ENCODE measurements at regions not wholly inside any gene's neighbourhood (a gene's known extent, or its start where the extent isn't known, plus 50 kb on each side); places are given as distances from the start of the nearest gene placed in this dataset.

DNA sequence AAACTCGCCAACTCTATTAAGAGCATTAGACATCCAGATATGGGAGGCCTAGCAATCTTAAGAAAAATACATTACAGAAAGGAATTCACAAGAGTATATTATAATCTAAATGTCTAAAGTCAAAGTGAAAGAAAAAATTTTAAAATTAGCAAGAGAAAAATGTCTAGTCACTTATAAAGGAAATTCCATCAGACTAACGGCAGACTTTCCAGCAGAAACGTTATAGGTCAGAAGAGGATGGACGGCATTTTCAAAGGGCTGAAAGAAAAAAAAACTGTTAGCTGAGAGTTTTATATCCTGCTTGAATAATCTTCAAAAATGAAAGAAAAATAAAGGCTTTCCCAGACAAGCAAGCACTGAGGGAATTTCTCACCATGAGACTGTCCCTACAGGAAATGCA is 269.0 kb downstream of the HDGFL1 start:
- intact Hi-C loops (cut with DNase I), result no loop called here
- no peak for ATAC-seq
- no peak for DNase-seq

DNA sequence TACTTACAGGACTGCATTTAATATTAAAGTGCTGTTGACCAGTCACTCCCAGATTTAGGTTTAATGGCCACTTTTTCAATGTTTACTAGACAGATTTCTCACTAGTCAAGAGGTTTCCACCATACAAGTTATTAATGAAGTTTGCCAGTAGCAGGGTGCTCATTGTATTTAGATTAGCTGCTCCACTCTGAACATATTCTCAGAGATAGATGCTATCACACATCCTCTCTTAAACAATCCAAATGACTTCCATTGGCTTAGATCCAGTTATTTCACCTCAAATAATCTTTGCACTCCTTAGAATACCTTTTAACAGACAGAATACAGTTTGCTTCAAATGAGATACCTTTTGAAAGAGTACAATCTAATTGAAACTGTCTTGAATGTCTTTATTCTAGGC is 276.1 kb downstream of the HDGFL1 start:
- DNase-seq (no peak), ATAC-seq (no peak)
- intact Hi-C loops (cut with DNase I), result no loop called here

GRCh38 chr6:22848121-22848520 is 278.8 kb downstream of the HDGFL1 start:
- intact Hi-C loops (cut with DNase I), result no loop called here
- no peak for ATAC-seq
- no peak for DNase-seq

- no peak for DNase-seq
- intact Hi-C loops (cut with DNase I), result no loop called here
Measured at GRCh38 chr6:22849921-22850320, 280.6 kb downstream of the HDGFL1 start.

GRCh38 chr6:22852101-22852500 is 282.7 kb downstream of the HDGFL1 start:
- intact Hi-C loops (cut with DNase I), result no loop called here
- DNase-seq (no peak), ATAC-seq (no peak)

More at GRCh38 chr6:22849921-22850320, 280.6 kb downstream of the HDGFL1 start:
- ATAC-seq, result no peak

DNA sequence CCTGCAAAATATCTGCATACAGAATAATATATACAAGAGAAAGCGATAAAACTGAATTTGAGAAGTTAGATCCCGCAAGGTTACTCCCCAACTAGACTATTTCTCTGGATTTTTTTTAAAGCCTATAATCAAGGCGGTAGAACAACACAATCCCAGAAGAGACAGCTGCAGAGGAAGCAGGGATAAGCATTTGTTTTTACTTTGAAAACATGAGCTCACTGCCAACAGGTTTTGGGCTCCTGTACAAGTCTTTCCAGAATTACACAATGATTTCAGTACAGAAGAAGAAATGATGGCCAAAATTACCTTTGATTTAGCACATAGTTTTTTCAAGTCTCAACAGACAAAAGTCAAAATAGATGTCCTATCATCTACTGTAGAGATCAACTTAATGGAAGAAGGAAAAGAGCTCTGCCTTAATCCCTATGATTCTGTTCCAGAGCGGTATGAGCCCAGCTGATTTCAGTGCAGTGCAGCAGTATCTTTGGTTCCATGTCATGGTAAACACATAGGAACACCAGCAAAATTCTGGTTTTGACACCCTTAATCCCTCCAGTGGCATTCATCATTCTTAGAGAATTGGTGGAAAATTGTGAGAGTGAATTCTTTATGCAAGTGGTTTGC is 304.3 kb downstream of the HDGFL1 start:
- no peak for DNase-seq
- intact Hi-C loops (cut with DNase I), result no loop called here
- ATAC-seq, result peak; percentile 44 to 81

GRCh38 chr6:22875845-22876244 is 306.5 kb downstream of the HDGFL1 start:
- DNase-seq (no peak), ATAC-seq (no peak)
- intact Hi-C loops (cut with DNase I), result no loop called here

- DNase-seq, result no peak
- ATAC-seq, result no peak
- intact Hi-C loops (cut with DNase I), result no loop called here
Measured at GRCh38 chr6:22878324-22878701, 308.9 kb downstream of the HDGFL1 start.

GRCh38 chr6:22878706-22879105 is 309.3 kb downstream of the HDGFL1 start:
- intact Hi-C loops (cut with DNase I), result no loop called here
- DNase-seq, result no peak
- no peak for ATAC-seq

- ATAC-seq (peak; percentile 78 to 98), DNase-seq (no peak)
- intact Hi-C loops (cut with DNase I), result no loop called here
Measured at GRCh38 chr6:22880686-22881433, 311.5 kb downstream of the HDGFL1 start.

DNA sequence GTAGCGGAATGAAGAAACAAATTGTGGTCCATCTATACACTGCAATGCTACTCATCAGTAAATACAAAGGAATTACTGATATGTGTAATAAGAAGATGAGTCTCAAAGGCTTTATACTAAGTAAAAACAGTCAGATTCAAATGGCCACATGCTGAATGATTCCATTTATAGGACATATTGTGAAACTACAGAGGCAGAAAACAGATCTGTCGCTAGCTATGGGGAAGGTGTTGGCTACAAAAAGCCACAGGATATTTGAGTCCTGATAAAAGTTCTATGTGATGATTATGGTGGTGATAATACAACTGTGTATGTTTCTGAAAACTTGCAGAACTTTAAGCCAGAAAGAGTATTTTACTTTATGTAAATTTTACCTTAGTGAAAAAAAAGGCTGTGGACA is 313.2 kb downstream of the HDGFL1 start:
- intact Hi-C loops (cut with DNase I), result no loop called here
- ATAC-seq (no peak), DNase-seq (no peak)

GRCh38 chr6:22883061-22883717 is 313.8 kb downstream of the HDGFL1 start:
- ATAC-seq, result no peak
- intact Hi-C loops (cut with DNase I), result no loop called here

DNA sequence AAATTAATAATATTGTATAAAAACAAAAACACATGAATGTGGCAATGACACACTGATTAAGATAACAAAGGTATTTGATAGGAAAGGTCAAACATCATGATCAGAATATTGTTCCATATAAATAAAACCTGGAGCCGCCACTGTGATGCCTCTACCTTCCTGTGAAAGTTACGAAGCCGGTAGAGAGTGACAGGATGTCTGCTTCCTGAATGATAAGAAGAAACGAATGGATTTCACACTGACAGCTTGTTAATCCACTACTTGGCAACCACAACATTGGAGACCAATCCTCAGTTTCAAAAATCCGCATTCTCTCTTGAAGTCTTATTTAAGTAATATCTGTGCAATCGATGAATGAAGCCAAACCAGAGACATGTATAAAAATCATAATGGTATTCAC is 315.1 kb downstream of the HDGFL1 start:
- intact Hi-C loops (cut with DNase I), result no loop called here
- DNase-seq (no peak), ATAC-seq (no peak)

More at GRCh38 chr6:22883061-22883717, 313.8 kb downstream of the HDGFL1 start:
- no peak for DNase-seq

GRCh38 chr6:22886650-22887581 is 317.6 kb downstream of the HDGFL1 start:
- intact Hi-C loops (cut with DNase I), result no loop called here

DNA sequence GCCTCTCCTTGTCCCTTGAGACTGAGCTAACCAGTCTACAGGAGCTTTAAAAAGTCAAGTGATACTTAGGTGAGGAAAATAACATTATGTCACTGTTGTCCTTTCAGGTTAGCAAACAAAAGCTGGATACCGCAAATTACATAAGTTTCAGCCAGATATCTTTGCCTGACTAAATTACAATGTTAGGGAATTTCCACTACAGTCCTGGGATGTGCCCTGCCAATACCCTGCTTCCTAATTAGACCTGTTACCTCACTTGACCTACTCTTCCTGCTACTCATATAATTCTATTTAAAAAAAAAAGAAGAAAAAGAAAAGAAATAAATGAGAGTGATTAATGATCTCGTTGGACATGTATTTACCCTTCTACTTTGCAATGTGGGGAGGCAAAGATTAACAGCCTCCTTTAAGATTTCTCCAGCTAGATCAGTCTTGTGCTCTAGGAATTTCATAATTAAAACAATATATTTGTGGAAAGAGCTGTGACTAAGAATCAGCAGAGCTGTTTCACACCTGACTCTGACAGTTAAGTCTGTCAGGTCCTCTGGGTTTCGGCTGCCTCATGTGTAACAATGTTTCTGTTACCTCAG is 318.9 kb downstream of the HDGFL1 start:
- intact Hi-C loops (cut with DNase I), result no loop called here
- ATAC-seq (peak in 1 of 2 donors; percentile 60), DNase-seq (no peak)

More at GRCh38 chr6:22886650-22887581, 317.6 kb downstream of the HDGFL1 start:
- DNase-seq, result no peak
- ATAC-seq, result no peak

DNA sequence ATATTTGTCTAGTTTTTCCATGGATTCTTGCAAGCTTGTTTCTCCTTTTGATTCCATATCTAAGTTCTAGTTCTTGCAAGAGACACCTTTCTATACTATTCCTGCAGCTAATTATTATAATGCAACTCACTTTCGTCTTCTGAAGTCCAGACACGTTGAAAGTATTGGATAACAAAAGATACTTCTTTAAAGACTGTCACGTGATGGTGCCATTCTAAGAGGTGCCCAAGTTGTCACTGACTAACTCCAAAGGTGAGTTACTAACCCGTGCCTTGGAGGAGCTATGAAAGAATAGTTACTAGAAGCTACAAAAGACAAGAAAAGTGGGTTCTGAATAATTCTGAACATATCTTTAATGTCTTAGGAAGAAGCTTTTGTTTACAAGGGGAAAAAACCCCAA is 322.6 kb downstream of the HDGFL1 start:
- ATAC-seq, result no peak
- no peak for DNase-seq
- intact Hi-C loops (cut with DNase I), result no loop called here

DNA sequence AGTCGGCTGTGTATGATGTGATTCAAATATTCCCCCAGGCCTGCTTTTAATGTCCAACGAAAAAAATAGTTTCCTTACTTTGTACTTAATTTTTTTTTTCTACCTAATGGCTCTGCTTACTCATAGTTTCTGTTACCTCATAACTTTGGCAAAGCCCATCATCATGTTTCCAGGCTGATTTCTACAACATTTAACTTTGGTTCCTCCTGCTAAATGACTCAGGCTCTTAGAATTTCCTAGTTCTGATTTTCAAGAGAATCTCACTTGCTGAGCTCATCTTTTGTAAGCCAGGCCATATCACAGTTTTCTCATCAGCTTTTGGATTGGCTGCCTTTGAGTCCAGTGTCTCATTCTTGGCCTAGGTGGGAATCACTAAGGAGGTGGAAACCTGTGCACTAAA is 323.1 kb downstream of the HDGFL1 start:
- intact Hi-C loops (cut with DNase I), result no loop called here
- DNase-seq, result no peak
- peak; percentile 83 to 92 for ATAC-seq

DNA sequence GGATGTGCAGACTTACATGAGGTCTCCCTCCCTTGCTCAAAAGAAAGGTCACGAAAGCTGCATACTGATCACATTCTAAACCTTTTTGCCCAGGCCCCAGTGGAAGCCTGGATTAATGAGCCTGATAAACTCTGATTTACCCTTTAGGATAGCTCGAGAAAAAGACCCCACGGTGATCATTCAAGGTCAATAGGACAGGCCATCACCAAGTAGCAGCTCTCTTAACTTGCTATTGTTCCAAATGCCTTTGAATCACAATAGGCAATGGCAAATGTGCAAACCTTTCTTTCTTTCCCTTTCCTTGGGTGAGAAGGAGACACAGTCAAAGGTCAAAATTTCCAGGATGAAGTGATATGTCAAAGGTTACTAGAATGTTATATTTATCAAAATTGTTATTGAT is 327.3 kb downstream of the HDGFL1 start:
- no peak for ATAC-seq
- intact Hi-C loops (cut with DNase I), result no loop called here
- DNase-seq, result no peak

- ATAC-seq, result no peak
- intact Hi-C loops (cut with DNase I), result no loop called here
- no peak for DNase-seq
Measured at GRCh38 chr6:22899426-22899825, 330.1 kb downstream of the HDGFL1 start.
